Thoracic aorta (tissue), 2 donors: ENCODE measurements at regions not wholly inside any gene's neighbourhood (a gene's known extent, or its start where the extent isn't known, plus 50 kb on each side); places are given as distances from the start of the nearest gene placed in this dataset.

Experiments used
- ATAC-seq: fragments of 150-250 bp; one replicate; pipeline ENCODE4 v1.8.0; 2017; ENCODE audit warnings: low read depth; ENCODE audit not compliant: insufficient number of reproducible peaks, low FRiP score
- DNase-seq: peaks from one replicate; pipeline ENCODE4 v3.0.0-alpha.2; 2020; ENCODE audit warnings: low spot score
- H3K27ac ChIP-seq, 2 donors: fragments of 200-600 bp; sonication (generic); 1 replicate in 1 of 2; 2 replicates in 1 of 2; pipeline ENCODE4 v1.5.1; 2016; ENCODE audit warnings: mild to moderate bottlenecking in 2 of 2, moderate library complexity in 2 of 2
- H3K27me3 ChIP-seq: fragments of 200-600 bp; sonication (generic); replicated peaks from 2 replicates; pipeline ENCODE4 v1.6.0; 2016; ENCODE audit warnings: mild to moderate bottlenecking; ENCODE audit not compliant: insufficient read depth
- H3K36me3 ChIP-seq: fragments of 200-600 bp; sonication (generic); one replicate; pipeline ENCODE4 v1.5.1; 2016
- H3K4me1 ChIP-seq, 2 donors: fragments of 200-600 bp; sonication (generic); 1 replicate in 1 of 2; 2 replicates in 1 of 2; pipeline versions ENCODE4 v1.5.1 to v1.6.0; 2016; ENCODE audit warnings: low read depth in 2 of 2, mild to moderate bottlenecking in 1 of 2; ENCODE audit not compliant: control insufficient read depth in 1 of 2
- H3K4me3 ChIP-seq: fragments of 200-600 bp; sonication (generic); 2 replicates; pipeline ENCODE4 v1.5.1; 2016; ENCODE audit warnings: mild to moderate bottlenecking
- H3K9me3 ChIP-seq: fragments of 200-600 bp; sonication (generic); 2 replicates; pipeline ENCODE4 v1.5.1; 2016
- TF ChIP-seq, protein P1 (sequence below): fragments of 200-600 bp; sonication (generic); IDR thresholded peaks from one replicate; pipeline ENCODE4 v1.5.1; 2019; ENCODE audit warnings: antibody characterized with exemption

DNA sequence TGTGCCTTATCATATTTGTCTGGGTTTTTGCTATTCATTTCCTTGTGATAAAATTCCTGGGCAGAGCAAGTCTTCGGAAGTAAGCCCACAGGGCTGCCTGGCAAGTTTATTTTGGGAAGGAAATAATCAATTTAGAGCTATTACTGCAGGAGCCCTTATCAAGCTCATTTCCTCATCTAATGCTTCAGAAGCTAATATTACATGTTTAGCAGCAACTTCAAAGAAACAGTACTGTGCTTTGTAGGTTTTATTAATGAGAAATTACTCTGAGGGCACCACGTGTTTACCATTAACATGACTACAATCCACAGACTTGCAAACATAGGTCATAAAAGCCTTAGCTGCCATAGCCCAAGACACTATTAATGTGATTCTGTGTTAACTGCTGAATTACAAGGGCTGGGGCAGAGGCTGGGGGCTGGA lies 540.0 kb downstream of the SPRY1 start:
- no peaks in the 10 kb centered on the region for H3K27me3 ChIP-seq

DNA sequence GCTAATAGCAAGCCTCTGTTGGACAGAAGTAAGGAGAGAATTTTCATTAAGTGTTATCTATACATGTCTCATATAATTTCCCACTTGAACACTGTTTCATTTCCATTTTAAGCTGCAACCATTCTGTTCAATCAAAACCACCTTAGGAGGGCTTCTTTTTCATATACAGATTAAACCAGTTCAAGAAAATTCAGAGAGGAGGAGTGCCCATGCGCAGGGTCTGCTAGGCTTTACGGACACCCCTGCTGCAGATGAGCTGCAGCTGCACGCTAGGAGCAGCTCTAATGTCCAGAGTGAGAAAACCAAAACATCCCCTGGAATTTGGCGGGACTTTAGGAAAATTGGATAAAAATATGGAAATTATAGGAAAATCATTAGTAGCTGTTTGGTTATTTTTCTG lies 541.0 kb downstream of the SPRY1 start:
- TF ChIP-seq, protein P1, sequence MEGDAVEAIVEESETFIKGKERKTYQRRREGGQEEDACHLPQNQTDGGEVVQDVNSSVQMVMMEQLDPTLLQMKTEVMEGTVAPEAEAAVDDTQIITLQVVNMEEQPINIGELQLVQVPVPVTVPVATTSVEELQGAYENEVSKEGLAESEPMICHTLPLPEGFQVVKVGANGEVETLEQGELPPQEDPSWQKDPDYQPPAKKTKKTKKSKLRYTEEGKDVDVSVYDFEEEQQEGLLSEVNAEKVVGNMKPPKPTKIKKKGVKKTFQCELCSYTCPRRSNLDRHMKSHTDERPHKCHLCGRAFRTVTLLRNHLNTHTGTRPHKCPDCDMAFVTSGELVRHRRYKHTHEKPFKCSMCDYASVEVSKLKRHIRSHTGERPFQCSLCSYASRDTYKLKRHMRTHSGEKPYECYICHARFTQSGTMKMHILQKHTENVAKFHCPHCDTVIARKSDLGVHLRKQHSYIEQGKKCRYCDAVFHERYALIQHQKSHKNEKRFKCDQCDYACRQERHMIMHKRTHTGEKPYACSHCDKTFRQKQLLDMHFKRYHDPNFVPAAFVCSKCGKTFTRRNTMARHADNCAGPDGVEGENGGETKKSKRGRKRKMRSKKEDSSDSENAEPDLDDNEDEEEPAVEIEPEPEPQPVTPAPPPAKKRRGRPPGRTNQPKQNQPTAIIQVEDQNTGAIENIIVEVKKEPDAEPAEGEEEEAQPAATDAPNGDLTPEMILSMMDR = no peak
- Histone ChIP-seq H3K9me3 (no peaks in the 10 kb centered on the region), H3K27ac (no peak overlapping the region), H3K4me3 (no peak overlapping the region), H3K36me3 (no peaks in the 10 kb centered on the region), H3K27me3 (no peaks in the 10 kb centered on the region), H3K4me1 (peaks cover 11 to 33% of the 10 kb centered on the region in 2 donors)
- ATAC-seq (no peak), DNase-seq (no peak)

More for the DNA sequence above, 540.0 kb downstream of the SPRY1 start:
- TF ChIP-seq, protein P1 = no peak
- no peak overlapping the region for H3K27ac ChIP-seq
- no peak for DNase-seq
- H3K9me3 ChIP-seq = no peaks in the 10 kb centered on the region
- H3K36me3 ChIP-seq = no peaks in the 10 kb centered on the region
- no peak for ATAC-seq
- H3K4me3 ChIP-seq = no peak overlapping the region
- peaks cover 11 to 33% of the 10 kb centered on the region in 2 donors for H3K4me1 ChIP-seq

DNA sequence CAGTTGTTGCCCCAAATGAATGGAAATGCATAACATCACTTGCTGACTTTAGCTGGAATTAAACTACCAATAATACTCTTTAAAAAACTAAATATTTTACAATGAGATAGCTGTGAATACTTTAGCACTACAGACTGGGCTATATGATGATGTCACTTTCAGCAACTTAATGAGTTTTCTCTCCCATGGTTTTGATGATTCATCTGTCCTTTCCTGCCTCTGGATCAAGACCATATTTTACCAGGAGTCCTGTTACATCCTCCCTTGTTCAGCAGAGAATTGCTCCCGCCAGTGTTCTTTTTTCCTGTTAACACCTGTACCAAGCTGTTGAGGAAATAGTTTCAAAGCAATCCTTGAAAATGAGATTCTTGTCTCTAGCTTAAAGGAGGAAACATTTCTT lies 543.0 kb downstream of the SPRY1 start:
- H3K27me3 ChIP-seq = no peaks in the 10 kb centered on the region
- no peaks in the 10 kb centered on the region for H3K36me3 ChIP-seq
- ATAC-seq = no peak
- no peak overlapping the region for H3K4me3 ChIP-seq
- H3K27ac ChIP-seq = no peak overlapping the region
- no peaks in the 10 kb centered on the region for H3K9me3 ChIP-seq
- peaks cover 11 to 33% of the 10 kb centered on the region in 2 donors for H3K4me1 ChIP-seq
- DNase-seq = no peak
- TF ChIP-seq, protein P1 = no peak

DNA sequence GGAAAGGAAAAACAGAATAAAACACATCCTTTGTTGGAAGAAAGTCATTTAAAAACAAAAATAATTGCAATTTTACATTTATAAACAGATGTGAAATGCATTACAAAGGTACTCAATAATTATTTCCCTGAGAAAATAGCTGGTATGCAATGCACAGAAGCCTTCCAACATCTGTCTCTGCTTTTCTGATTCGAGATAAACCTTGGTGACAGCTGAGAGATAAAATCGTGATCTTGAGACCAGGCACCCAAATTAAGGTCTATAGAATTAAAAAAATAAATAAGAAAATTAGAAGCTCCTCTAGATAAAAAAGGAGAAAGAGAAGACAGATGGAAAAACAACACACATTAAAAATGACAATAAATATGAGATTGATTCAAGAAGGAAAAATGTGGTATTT lies 544.0 kb downstream of the SPRY1 start:
- Histone ChIP-seq H3K27me3 (no peaks in the 10 kb centered on the region), H3K27ac (no peak overlapping the region), H3K4me1 (peaks cover 11 to 33% of the 10 kb centered on the region in 2 donors), H3K36me3 (no peaks in the 10 kb centered on the region), H3K9me3 (no peaks in the 10 kb centered on the region), H3K4me3 (no peak overlapping the region)
- ATAC-seq (no peak), DNase-seq (no peak)
- TF ChIP-seq, protein P1 = no peak

GRCh38 chr4:123941306-123941705 lies 544.7 kb downstream of the SPRY1 start:
- TF ChIP-seq, protein P1 = no peak
- Histone ChIP-seq H3K36me3 (no peaks in the 10 kb centered on the region), H3K4me3 (no peak overlapping the region), H3K27me3 (no peaks in the 10 kb centered on the region), H3K4me1 (peaks cover 11 to 32% of the 10 kb centered on the region in 2 donors), H3K9me3 (no peaks in the 10 kb centered on the region), H3K27ac (no peak overlapping the region)
- DNase-seq = no peak
- ATAC-seq = no peak
